Stomach smooth muscle (tissue), 2 donors: ENCODE measurements at regions not wholly inside any gene's neighbourhood (a gene's known extent, or its start where the extent isn't known, plus 50 kb on each side); places are given as distances from the start of the nearest gene placed in this dataset.
A peak's percentile ranks its signal among the peaks of the same experiment; 100 is the strongest.

ENCODE experiments used
- H3K27ac ChIP-seq: one replicate; pipeline ENCODE4 v1.7.0; 2013; ENCODE audit warnings: mild to moderate bottlenecking, low read length, inconsistent platforms
- H3K27me3 ChIP-seq, 2 donors: one replicate each; pipeline ENCODE4 v1.7.0; 2013; ENCODE audit warnings: low read length in 2 of 2; ENCODE audit not compliant: insufficient read depth in 2 of 2, control insufficient read depth in 1 of 2
- H3K36me3 ChIP-seq, 2 donors: one replicate each; pipeline ENCODE4 v1.7.0; 2013; ENCODE audit warnings: low read length in 2 of 2; ENCODE audit not compliant: control insufficient read depth in 2 of 2, insufficient read depth in 2 of 2
- H3K4me1 ChIP-seq: one replicate; pipeline ENCODE4 v1.7.0; 2013; ENCODE audit warnings: low read length; ENCODE audit not compliant: control insufficient read depth, insufficient read depth
- H3K4me3 ChIP-seq, 2 donors: one replicate each; pipeline ENCODE4 v1.7.0; 2013; ENCODE audit warnings: low read length in 2 of 2
- H3K9ac ChIP-seq, 2 donors: one replicate each; pipeline ENCODE4 v1.7.0; 2013; ENCODE audit warnings: low read length in 2 of 2, mild to moderate bottlenecking in 1 of 2
- H3K9me3 ChIP-seq, 2 donors: one replicate each; pipeline ENCODE4 v1.7.0; 2013; ENCODE audit warnings: low read length in 2 of 2; ENCODE audit not compliant: control insufficient read depth in 2 of 2
- donor health status: healthy.
- donor health status: Pancreatic carcinoma.

- no peak overlapping the region for H3K27ac ChIP-seq
- H3K9me3 ChIP-seq: no peaks in the 10 kb centered on the region
- no peaks in the 10 kb centered on the region for H3K36me3 ChIP-seq
- H3K4me1 ChIP-seq: no peaks in the 10 kb centered on the region
- H3K9ac ChIP-seq: no peak overlapping the region
- H3K27me3 ChIP-seq: peaks cover 0 to 3% of the 10 kb centered on the region in 2 donors
- H3K4me3 ChIP-seq: no peak overlapping the region
Measured at GRCh38 chr4:41408859-41409593, 128.9 kb upstream of the LIMCH1 start.

DNA sequence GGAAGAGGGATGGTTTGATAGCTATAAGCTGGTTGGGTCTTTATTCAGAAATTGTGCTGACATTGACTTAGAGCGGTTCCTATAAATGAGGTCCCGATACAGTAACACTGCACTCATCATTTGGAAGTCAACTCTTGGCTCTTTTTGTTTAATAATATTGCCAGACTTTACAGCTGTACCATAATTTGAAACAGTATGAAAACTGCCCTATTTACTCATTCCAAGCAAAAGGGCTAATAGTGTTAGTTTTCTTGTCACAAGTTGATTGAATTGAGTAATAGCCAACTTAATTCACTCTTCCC, 128.4 kb upstream of the LIMCH1 start:
- H3K27ac ChIP-seq: no peak overlapping the region
- H3K4me3 ChIP-seq: no peak overlapping the region
- no peak overlapping the region for H3K9ac ChIP-seq
- no peaks in the 10 kb centered on the region for H3K36me3 ChIP-seq
- no peaks in the 10 kb centered on the region for H3K4me1 ChIP-seq
- H3K27me3 ChIP-seq: peaks cover 0 to 3% of the 10 kb centered on the region in 2 donors
- no peaks in the 10 kb centered on the region for H3K9me3 ChIP-seq

DNA sequence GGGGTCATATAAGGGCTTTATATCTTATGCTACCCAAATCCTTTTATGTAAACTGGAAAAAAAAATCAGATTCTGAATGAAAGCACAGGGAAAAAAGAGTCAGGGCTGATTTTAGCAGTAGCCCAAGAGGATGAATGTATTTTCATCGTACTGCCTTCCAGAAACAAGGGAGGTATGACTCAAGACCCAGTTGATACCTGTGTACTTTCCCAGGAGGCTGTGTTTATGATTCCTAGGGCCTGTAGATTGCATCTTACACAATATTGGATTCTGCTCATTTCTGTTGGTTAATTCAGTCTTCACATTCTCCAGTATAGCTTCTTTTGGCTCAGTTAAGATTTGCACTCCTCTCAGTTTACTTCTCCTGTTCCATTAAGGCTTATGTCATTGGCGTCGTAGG, 127.9 kb upstream of the LIMCH1 start:
- Histone ChIP-seq H3K27me3 (peaks cover 0 to 3% of the 10 kb centered on the region in 2 donors), H3K9ac (no peak overlapping the region), H3K36me3 (no peaks in the 10 kb centered on the region), H3K4me1 (no peaks in the 10 kb centered on the region), H3K9me3 (no peaks in the 10 kb centered on the region), H3K4me3 (no peak overlapping the region), H3K27ac (no peak overlapping the region)

DNA sequence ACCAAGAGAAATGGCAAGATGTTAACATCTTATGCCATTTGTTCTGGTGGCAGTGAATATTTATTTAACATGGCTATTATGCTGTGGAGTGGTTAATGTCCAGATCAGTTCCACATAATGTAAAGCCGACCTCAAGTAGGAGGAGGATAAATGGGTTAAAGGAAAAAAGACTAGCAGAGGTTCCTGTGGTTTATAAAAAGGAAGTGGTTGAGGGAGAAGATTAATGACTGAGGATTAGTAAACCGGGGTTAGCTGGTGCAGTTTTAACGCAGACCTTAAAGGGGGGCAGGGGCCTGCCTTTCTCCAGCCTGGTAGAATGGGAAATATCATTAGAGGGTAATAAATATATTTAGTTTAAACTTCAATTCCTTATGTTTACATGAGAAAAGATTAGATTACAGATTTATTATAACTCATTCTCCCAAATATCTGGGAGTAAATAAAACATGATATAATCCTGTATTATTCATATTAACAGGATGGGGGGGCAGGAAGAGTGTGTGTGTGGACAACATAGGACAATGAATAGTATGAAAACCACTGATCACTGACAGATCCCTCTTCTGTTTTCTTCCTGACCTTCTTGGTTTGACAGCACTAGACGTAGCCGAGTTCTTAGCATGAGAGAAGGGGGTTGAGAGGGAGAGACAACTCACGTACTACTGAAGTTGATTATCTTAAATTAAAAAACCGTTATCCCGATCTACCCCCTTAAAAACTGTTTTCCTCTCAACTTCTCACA, 124.1 kb upstream of the LIMCH1 start:
- Histone ChIP-seq H3K27ac (no peak overlapping the region), H3K4me3 (no peak overlapping the region), H3K9ac (no peak overlapping the region)

GRCh38 chr4:41414412-41414779, 123.6 kb upstream of the LIMCH1 start:
- H3K27me3 ChIP-seq: peaks cover 0 to 3% of the 10 kb centered on the region in 2 donors
- H3K4me1 ChIP-seq: peaks cover 5% of the 10 kb centered on the region
- no peaks in the 10 kb centered on the region for H3K9me3 ChIP-seq
- no peak overlapping the region for H3K9ac ChIP-seq
- no peaks in the 10 kb centered on the region for H3K36me3 ChIP-seq
- H3K4me3 ChIP-seq: no peak overlapping the region
- H3K27ac ChIP-seq: no peak overlapping the region

More for the DNA sequence above, 124.1 kb upstream of the LIMCH1 start:
- peaks cover 0 to 3% of the 10 kb centered on the region in 2 donors for H3K27me3 ChIP-seq
- no peaks in the 10 kb centered on the region for H3K9me3 ChIP-seq
- H3K4me1 ChIP-seq: peaks cover 5% of the 10 kb centered on the region
- no peaks in the 10 kb centered on the region for H3K36me3 ChIP-seq

DNA sequence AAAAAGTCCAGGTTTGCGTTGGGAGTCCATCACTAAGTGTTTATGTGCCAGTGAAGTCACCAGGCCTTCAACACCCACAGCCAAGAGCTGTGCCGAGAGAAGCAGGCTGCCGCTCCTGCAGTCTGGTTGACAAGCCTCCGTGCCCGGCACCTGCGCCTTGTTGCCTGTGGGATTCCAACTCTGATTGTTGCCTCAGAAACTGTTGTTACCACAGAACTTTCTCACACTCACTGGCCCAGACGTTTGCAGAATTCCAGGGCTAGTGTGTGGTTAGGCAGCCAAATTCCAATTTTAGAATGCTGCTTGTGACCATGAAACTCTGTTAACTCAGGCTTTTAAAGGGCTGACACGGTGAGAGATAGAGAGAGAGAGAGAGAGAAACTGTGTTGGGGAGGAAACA, 119.5 kb upstream of the LIMCH1 start:
- Histone ChIP-seq H3K27ac (peak overlapping the region; percentile 33), H3K4me3 (peak overlapping the region in 1 of 2 donors; percentile 48), H3K9ac (no peak overlapping the region), H3K36me3 (no peaks in the 10 kb centered on the region), H3K9me3 (no peaks in the 10 kb centered on the region), H3K4me1 (peaks cover 5% of the 10 kb centered on the region), H3K27me3 (no peaks in the 10 kb centered on the region)

GRCh38 chr4:41420541-41420940, 117.4 kb upstream of the LIMCH1 start:
- Histone ChIP-seq H3K4me1 (peaks cover 5% of the 10 kb centered on the region), H3K9ac (no peak overlapping the region), H3K9me3 (no peaks in the 10 kb centered on the region), H3K4me3 (no peak overlapping the region), H3K27me3 (no peaks in the 10 kb centered on the region), H3K27ac (no peak overlapping the region), H3K36me3 (no peaks in the 10 kb centered on the region)

DNA sequence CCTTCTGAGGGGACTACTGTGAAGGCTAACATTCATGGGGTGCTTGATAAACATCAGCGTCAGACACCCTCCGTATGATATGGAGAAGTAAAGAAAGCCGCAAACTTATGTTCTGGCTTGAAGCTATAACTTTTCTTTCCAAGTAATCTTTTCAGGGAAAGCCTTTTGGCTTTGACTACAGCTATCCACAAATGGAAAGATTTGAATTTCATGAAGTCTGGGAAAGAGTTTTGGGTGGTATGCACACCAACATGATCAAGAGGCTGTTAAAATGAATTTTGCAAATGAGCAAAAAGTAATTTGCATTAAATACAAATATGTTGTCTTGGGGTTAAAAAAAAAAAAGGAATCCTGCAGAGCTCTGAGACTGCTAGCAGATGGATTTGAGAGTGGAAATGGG, 114.8 kb upstream of the LIMCH1 start:
- H3K4me3 ChIP-seq: no peak overlapping the region
- no peaks in the 10 kb centered on the region for H3K9me3 ChIP-seq
- H3K27me3 ChIP-seq: no peaks in the 10 kb centered on the region
- no peak overlapping the region for H3K27ac ChIP-seq
- H3K9ac ChIP-seq: no peak overlapping the region
- no peaks in the 10 kb centered on the region for H3K36me3 ChIP-seq
- H3K4me1 ChIP-seq: peaks cover 16% of the 10 kb centered on the region

GRCh38 chr4:41424522-41424921, 113.4 kb upstream of the LIMCH1 start:
- H3K4me3 ChIP-seq: no peak overlapping the region
- no peaks in the 10 kb centered on the region for H3K27me3 ChIP-seq
- no peak overlapping the region for H3K9ac ChIP-seq
- no peak overlapping the region for H3K27ac ChIP-seq
- no peaks in the 10 kb centered on the region for H3K36me3 ChIP-seq
- H3K9me3 ChIP-seq: peaks cover 0 to under 1% of the 10 kb centered on the region in 2 donors
- peaks cover 12% of the 10 kb centered on the region for H3K4me1 ChIP-seq

DNA sequence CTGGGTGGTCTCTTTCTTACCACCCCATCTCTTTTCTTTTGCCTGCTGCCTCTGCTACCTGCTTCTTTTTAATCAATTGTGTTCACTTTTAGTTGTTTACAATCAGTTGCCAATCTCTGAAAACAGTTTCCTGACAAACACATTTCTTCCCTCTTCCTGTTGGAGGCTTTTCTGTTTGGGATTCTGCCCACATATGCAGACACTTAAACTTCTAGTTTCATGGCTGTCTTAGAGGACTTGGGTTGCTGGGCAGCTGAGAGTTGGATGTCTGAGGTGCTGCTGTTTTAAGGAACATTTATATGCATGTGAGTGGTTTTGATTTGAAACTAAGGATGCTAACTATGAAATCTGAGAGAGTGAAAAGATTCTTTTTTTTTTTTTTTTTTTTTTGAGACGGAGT, 112.3 kb upstream of the LIMCH1 start:
- H3K9me3 ChIP-seq: peaks cover 0 to 4% of the 10 kb centered on the region in 2 donors
- no peak overlapping the region for H3K4me3 ChIP-seq
- no peaks in the 10 kb centered on the region for H3K27me3 ChIP-seq
- no peaks in the 10 kb centered on the region for H3K36me3 ChIP-seq
- H3K9ac ChIP-seq: no peak overlapping the region
- H3K27ac ChIP-seq: no peak overlapping the region
- peaks cover 12% of the 10 kb centered on the region for H3K4me1 ChIP-seq

DNA sequence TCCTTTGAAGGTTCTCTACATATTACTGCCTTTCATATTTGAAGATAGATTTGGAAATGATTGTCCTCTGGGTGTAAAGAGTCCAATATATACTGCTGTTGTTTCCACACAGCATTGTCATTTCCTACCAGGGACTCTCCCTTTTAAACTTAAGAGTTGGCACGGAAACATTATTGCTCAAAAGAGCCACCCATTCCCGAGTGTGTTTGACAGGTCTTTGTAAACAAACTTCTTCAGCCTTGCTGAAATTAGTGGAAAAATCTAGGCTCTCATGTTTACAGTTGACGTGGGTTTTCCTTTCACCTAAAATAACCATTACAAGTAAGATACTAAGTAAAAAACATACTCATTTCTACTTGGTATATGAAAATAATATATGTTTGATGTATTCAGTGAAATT, 111.4 kb upstream of the LIMCH1 start:
- H3K36me3 ChIP-seq: no peaks in the 10 kb centered on the region
- no peaks in the 10 kb centered on the region for H3K27me3 ChIP-seq
- H3K27ac ChIP-seq: no peak overlapping the region
- H3K4me1 ChIP-seq: peaks cover 12% of the 10 kb centered on the region
- no peak overlapping the region for H3K4me3 ChIP-seq
- H3K9ac ChIP-seq: no peak overlapping the region
- H3K9me3 ChIP-seq: peaks cover 0 to 4% of the 10 kb centered on the region in 2 donors
